Ectodermal cell (in vitro differentiated cells): ENCODE measurements at regions not wholly inside any gene's neighbourhood (a gene's known extent, or its start where the extent isn't known, plus 50 kb on each side); places are given as distances from the start of the nearest gene placed in this dataset.
"Not testable (repeated sequence)": the region's sequence is repeated elsewhere in the genome, so short reads cannot be mapped to it uniquely, and the experiment has no call there.

Experiments
- H3K27ac ChIP-seq: 2 replicates; pipeline ENCODE4 v1.7.0; 2013; ENCODE audit warnings: mild to moderate bottlenecking, low read depth, low read length; ENCODE audit not compliant: insufficient read depth, poor library complexity, severe bottlenecking
- H3K27me3 ChIP-seq: 2 replicates; pipeline ENCODE4 v1.7.0; 2013; ENCODE audit warnings: mild to moderate bottlenecking, low read length; ENCODE audit not compliant: insufficient read depth, control insufficient read depth, poor library complexity, severe bottlenecking
- H3K36me3 ChIP-seq: one replicate; pipeline ENCODE4 v1.7.0; 2013; ENCODE audit warnings: low read length; ENCODE audit not compliant: control insufficient read depth, insufficient read depth
- H3K4me1 ChIP-seq: one replicate; pipeline ENCODE4 v1.7.0; 2013; ENCODE audit warnings: low read length; ENCODE audit not compliant: control insufficient read depth, insufficient read depth
- H3K4me3 ChIP-seq: 2 replicates; pipeline ENCODE4 v1.7.0; 2013; ENCODE audit warnings: low read depth, low read length, control low read depth; ENCODE audit not compliant: insufficient read depth
- H3K9me3 ChIP-seq: 2 replicates; pipeline ENCODE4 v1.7.0; 2013; ENCODE audit warnings: mild to moderate bottlenecking, low read length, moderate library complexity; ENCODE audit not compliant: control insufficient read depth
- WGBS, 2 experiments: methylation state at CpG; one replicate each; pipeline ENCODE4 v1.1.7; 2013; ENCODE audit warnings: missing lambda C conversion rate in 2 of 2; 5-methylcytosine and 5-hydroxymethylcytosine counted together

- no peaks in the 10 kb centered on the region for H3K4me1 ChIP-seq
- no peak overlapping the region for H3K27ac ChIP-seq
- WGBS, 2 experiments = 74 to 76% methylated on average over 5 of the region's 5 CpGs
- no peaks in the 10 kb centered on the region for H3K36me3 ChIP-seq
- no peaks in the 10 kb centered on the region for H3K9me3 ChIP-seq
- H3K27me3 ChIP-seq = no peaks in the 10 kb centered on the region
- no peak overlapping the region for H3K4me3 ChIP-seq
Observed at GRCh38 chr3:135565546-135565945, 400.0 kb upstream of the PPP2R3A start.

GRCh38 chr3:135567223-135567622, 398.3 kb upstream of the PPP2R3A start:
- no peaks in the 10 kb centered on the region for H3K4me1 ChIP-seq
- H3K27me3 ChIP-seq = no peaks in the 10 kb centered on the region
- no peaks in the 10 kb centered on the region for H3K36me3 ChIP-seq
- H3K27ac ChIP-seq = no peak overlapping the region
- no peaks in the 10 kb centered on the region for H3K9me3 ChIP-seq
- no peak overlapping the region for H3K4me3 ChIP-seq
- 93 to 95% methylated on average over 7 of the region's 7 CpGs for WGBS, 2 experiments

GRCh38 chr3:135576751-135577150, 388.8 kb upstream of the PPP2R3A start:
- Histone ChIP-seq H3K9me3 (no peaks in the 10 kb centered on the region), H3K27ac (no peak overlapping the region), H3K4me1 (peaks cover 14% of the 10 kb centered on the region), H3K27me3 (no peaks in the 10 kb centered on the region), H3K36me3 (no peaks in the 10 kb centered on the region), H3K4me3 (no peak overlapping the region)
- 70 to 71% methylated on average over 7 of the region's 7 CpGs for WGBS, 2 experiments

- H3K27me3 ChIP-seq = no peaks in the 10 kb centered on the region
- no peak overlapping the region for H3K4me3 ChIP-seq
- no peak overlapping the region for H3K27ac ChIP-seq
- H3K36me3 ChIP-seq = no peaks in the 10 kb centered on the region
- peaks cover 2% of the 10 kb centered on the region for H3K9me3 ChIP-seq
- H3K4me1 ChIP-seq = peaks cover 2% of the 10 kb centered on the region
Observed at GRCh38 chr3:135581806-135582205, 383.7 kb upstream of the PPP2R3A start.

GRCh38 chr3:135582800-135583199, 382.7 kb upstream of the PPP2R3A start:
- Histone ChIP-seq H3K4me3 (no peak overlapping the region), H3K36me3 (no peaks in the 10 kb centered on the region), H3K4me1 (no peaks in the 10 kb centered on the region), H3K27ac (no peak overlapping the region), H3K9me3 (peaks cover 2% of the 10 kb centered on the region), H3K27me3 (no peaks in the 10 kb centered on the region)
- whole genome bisulfite sequencing, 2 experiments = 75 to 78% methylated on average over 3 of the region's 3 CpGs

- no peak overlapping the region for H3K4me3 ChIP-seq
- no peaks in the 10 kb centered on the region for H3K9me3 ChIP-seq
- 96 to 97% methylated on average over 2 of the region's 2 CpGs for WGBS, 2 experiments
- no peaks in the 10 kb centered on the region for H3K4me1 ChIP-seq
- H3K27ac ChIP-seq = no peak overlapping the region
- H3K27me3 ChIP-seq = no peaks in the 10 kb centered on the region
- H3K36me3 ChIP-seq = no peaks in the 10 kb centered on the region
Observed at GRCh38 chr3:135596563-135596962, 369.0 kb upstream of the PPP2R3A start.

GRCh38 chr3:135597855-135598254, 367.7 kb upstream of the PPP2R3A start:
- Histone ChIP-seq H3K36me3 (no peaks in the 10 kb centered on the region), H3K4me1 (no peaks in the 10 kb centered on the region), H3K4me3 (no peak overlapping the region), H3K9me3 (no peaks in the 10 kb centered on the region), H3K27ac (no peak overlapping the region), H3K27me3 (no peaks in the 10 kb centered on the region)
- WGBS, 2 experiments = 94 to 97% methylated on average over 2 of the region's 2 CpGs

- no peak overlapping the region for H3K27ac ChIP-seq
- H3K4me3 ChIP-seq = no peak overlapping the region
- no peaks in the 10 kb centered on the region for H3K4me1 ChIP-seq
- no peaks in the 10 kb centered on the region for H3K9me3 ChIP-seq
- 86 to 97% methylated on average over 2 of the region's 2 CpGs for WGBS, 2 experiments
- no peaks in the 10 kb centered on the region for H3K36me3 ChIP-seq
- H3K27me3 ChIP-seq = no peaks in the 10 kb centered on the region
Observed at GRCh38 chr3:135598597-135598996, 366.9 kb upstream of the PPP2R3A start.

GRCh38 chr3:135604512-135604911, 361.0 kb upstream of the PPP2R3A start:
- not testable (repeated sequence) for H3K4me1 ChIP-seq, H3K9me3 ChIP-seq, H3K4me3 ChIP-seq, H3K36me3 ChIP-seq, H3K27ac ChIP-seq, H3K27me3 ChIP-seq
- 91% methylated on average over 10 of the region's 10 CpGs for WGBS, 2 experiments

- 89 to 90% methylated on average over 4 of the region's 4 CpGs for WGBS, 2 experiments
- Histone ChIP-seq H3K4me3 (no peak overlapping the region), H3K9me3 (no peaks in the 10 kb centered on the region), H3K27me3 (no peaks in the 10 kb centered on the region), H3K36me3 (no peaks in the 10 kb centered on the region), H3K4me1 (peaks cover 4% of the 10 kb centered on the region), H3K27ac (no peak overlapping the region)
Observed at GRCh38 chr3:135618123-135618522, 347.4 kb upstream of the PPP2R3A start.

GRCh38 chr3:135621184-135621920, 344.2 kb upstream of the PPP2R3A start:
- Histone ChIP-seq H3K27ac (no peak overlapping the region), H3K4me3 (no peak overlapping the region), H3K36me3 (no peaks in the 10 kb centered on the region), H3K4me1 (peaks cover 4% of the 10 kb centered on the region), H3K9me3 (no peaks in the 10 kb centered on the region), H3K27me3 (no peaks in the 10 kb centered on the region)
- 93% methylated on average over 3 of the region's 3 CpGs for WGBS, 2 experiments
